COLO829 (cell line): ENCODE measurements at regions not wholly inside any gene's neighbourhood (a gene's known extent, or its start where the extent isn't known, plus 50 kb on each side); places are given as distances from the start of the nearest gene placed in this dataset.
"Not testable (repeated sequence)": the region's sequence is repeated elsewhere in the genome, so short reads cannot be mapped to it uniquely, and the experiment has no call there.

ENCODE experiments used
- DNase-seq: peaks from one replicate; pipeline ENCODE4 v3.0.0; 2012; ENCODE audit warnings: low spot score

GRCh38 chr5:30479104-30479503 is 714.4 kb upstream of the CDH6 start:
- DNase-seq, result no peak

GRCh38 chr5:30475429-30475828 is 718.1 kb upstream of the CDH6 start:
- no peak for DNase-seq

- no peak for DNase-seq
Observed at GRCh38 chr5:30469691-30470090, 723.8 kb upstream of the CDH6 start.

GRCh38 chr5:30458681-30459080 is 734.8 kb upstream of the CDH6 start:
- no peak for DNase-seq

- DNase-seq, result not testable (repeated sequence)
Observed at GRCh38 chr5:30455484-30455883, 738.0 kb upstream of the CDH6 start.

GRCh38 chr5:30453168-30453567 is 740.3 kb upstream of the CDH6 start:
- DNase-seq, result no peak

GRCh38 chr5:30450153-30450552 is 743.3 kb upstream of the CDH6 start:
- DNase-seq, result no peak

- no peak for DNase-seq
Observed at GRCh38 chr5:30447431-30447830, 746.1 kb upstream of the CDH6 start.

GRCh38 chr5:30446456-30446855 is 747.0 kb upstream of the CDH6 start:
- no peak for DNase-seq

- DNase-seq, result no peak
Observed at GRCh38 chr5:30438785-30439184, 754.7 kb upstream of the CDH6 start.

GRCh38 chr5:30436691-30437090 is 756.8 kb upstream of the CDH6 start:
- no peak for DNase-seq

GRCh38 chr5:30428866-30429407 is 764.5 kb upstream of the CDH6 start:
- not testable (repeated sequence) for DNase-seq

- DNase-seq, result no peak
Observed at GRCh38 chr5:30414078-30414477, 779.4 kb upstream of the CDH6 start.

- no peak for DNase-seq
Observed at GRCh38 chr5:30413540-30413939, 779.9 kb upstream of the CDH6 start.

- DNase-seq, result no peak
Observed at GRCh38 chr5:30405821-30406220, 787.7 kb upstream of the CDH6 start.

- no peak for DNase-seq
Observed at GRCh38 chr5:30401479-30402058, 791.9 kb upstream of the CDH6 start.

- DNase-seq, result no peak
Observed at GRCh38 chr5:30398423-30398822, 795.1 kb upstream of the CDH6 start.

- DNase-seq, result no peak
Observed at GRCh38 chr5:30392897-30393296, 800.6 kb upstream of the CDH6 start.

GRCh38 chr5:30390095-30390494 is 803.4 kb upstream of the CDH6 start:
- no peak for DNase-seq

GRCh38 chr5:30387974-30388632 is 805.4 kb upstream of the CDH6 start:
- no peak for DNase-seq

- DNase-seq, result no peak
Observed at GRCh38 chr5:30385754-30386153, 807.7 kb upstream of the CDH6 start.

GRCh38 chr5:30384171-30384570 is 809.3 kb upstream of the CDH6 start:
- no peak for DNase-seq

- no peak for DNase-seq
Observed at GRCh38 chr5:30380228-30380627, 813.3 kb upstream of the CDH6 start.

- DNase-seq, result no peak
Observed at GRCh38 chr5:30376848-30377247, 816.6 kb upstream of the CDH6 start.
